HEK293T (cell line): ENCODE measurements at regions not wholly inside any gene's neighbourhood (a gene's known extent, or its start where the extent isn't known, plus 50 kb on each side); places are given as distances from the start of the nearest gene placed in this dataset.
"Not testable (repeated sequence)": the region's sequence is repeated elsewhere in the genome, so short reads cannot be mapped to it uniquely, and the experiment has no call there.

Source experiments
- CTCF ChIA-PET: fragments of 350-600 bp; formaldehyde crosslinking; extraction: SDS; loops from one replicate; lab custom pipeline; 2021; ENCODE audit warnings: antibody characterized with exemption, inconsistent platforms; lab: Yijun Ruan, JAX
- POLR2A ChIA-PET: fragments of 350-600 bp; formaldehyde crosslinking; extraction: SDS; loops from one replicate; lab custom pipeline; 2020; ENCODE audit warnings: antibody characterized with exemption, inconsistent platforms; lab: Yijun Ruan, JAX
- DNase-seq: peaks from one replicate; pipeline ENCODE4 v3.0.0; 2012; ENCODE audit warnings: mixed read lengths; ENCODE audit errors: extremely low spot score
- ARNT ChIP-seq: fragments of 450-650 bp; IDR thresholded peaks from 2 replicates; pipeline ENCODE4 v1.6.1; 2017; ENCODE audit warnings: mild to moderate bottlenecking
- BHLHE40 ChIP-seq: fragments of 450-650 bp; IDR thresholded peaks from 2 replicates; pipeline ENCODE4 v1.6.1; 2016; ENCODE audit warnings: mild to moderate bottlenecking, moderate library complexity, borderline replicate concordance
- CTBP1 ChIP-seq: fragments of 450-650 bp; IDR thresholded peaks from 2 replicates; pipeline ENCODE4 v1.6.1; 2016; ENCODE audit warnings: borderline replicate concordance
- ELF4 ChIP-seq: fragments of 450-650 bp; IDR thresholded peaks from 2 replicates; pipeline ENCODE4 v1.6.1; 2017; ENCODE audit warnings: antibody characterized with exemption
- FOXA1 ChIP-seq: fragments of 450-650 bp; IDR thresholded peaks from 2 replicates; pipeline ENCODE4 v1.6.1; 2016; ENCODE audit warnings: mild to moderate bottlenecking
- FOXK2 ChIP-seq: fragments of 450-650 bp; IDR thresholded peaks from 2 replicates; pipeline ENCODE4 v1.6.1; 2016; ENCODE audit warnings: mild to moderate bottlenecking
- FOXM1 ChIP-seq: fragments of 450-650 bp; IDR thresholded peaks from 2 replicates; pipeline ENCODE4 v1.6.1; 2017; ENCODE audit warnings: mild to moderate bottlenecking, borderline replicate concordance
- HDGF ChIP-seq: fragments of 450-650 bp; IDR thresholded peaks from 2 replicates; pipeline ENCODE4 v1.6.1; 2017; ENCODE audit warnings: antibody characterized with exemption, borderline replicate concordance
- L3MBTL2 ChIP-seq: fragments of 450-650 bp; conservative IDR thresholded peaks from 2 replicates; pipeline ENCODE4 v1.6.1; 2016; ENCODE audit warnings: mild to moderate bottlenecking
- LEF1 ChIP-seq: fragments of 450-650 bp; IDR thresholded peaks from 2 replicates; pipeline ENCODE4 v1.6.1; 2017; ENCODE audit warnings: mild to moderate bottlenecking, borderline replicate concordance
- NFRKB ChIP-seq: fragments of 450-650 bp; IDR thresholded peaks from 2 replicates; pipeline ENCODE4 v1.6.1; 2016; ENCODE audit warnings: mild to moderate bottlenecking, moderate library complexity
- SP1 ChIP-seq: fragments of 450-650 bp; IDR thresholded peaks from 2 replicates; pipeline ENCODE4 v1.6.1; 2017
- SUZ12 ChIP-seq: fragments of 450-650 bp; IDR thresholded peaks from 2 replicates; pipeline ENCODE4 v1.6.1; 2016; ENCODE audit warnings: mild to moderate bottlenecking
- TARDBP ChIP-seq: fragments of 450-650 bp; IDR thresholded peaks from 2 replicates; pipeline ENCODE4 v1.6.1; 2016
- ZNF384 ChIP-seq: fragments of 450-650 bp; IDR thresholded peaks from 2 replicates; pipeline ENCODE4 v1.6.1; 2016
- TF ChIP-seq, protein P1 (sequence below): fragments of 450-650 bp; IDR thresholded peaks from 2 replicates; pipeline ENCODE4 v1.6.1; 2016

- CTCF ChIA-PET, result no interaction called here
- TF ChIP-seq SUZ12 (no peak), ELF4 (no peak), CTBP1 (no peak), FOXA1 (no peak), TARDBP (no peak), FOXK2 (no peak), HDGF (no peak), FOXM1 (no peak), ARNT (no peak), NFRKB (no peak), BHLHE40 (no peak), ZNF384 (no peak), L3MBTL2 (no peak), SP1 (no peak), LEF1 (no peak)
- TF ChIP-seq, protein P1, sequence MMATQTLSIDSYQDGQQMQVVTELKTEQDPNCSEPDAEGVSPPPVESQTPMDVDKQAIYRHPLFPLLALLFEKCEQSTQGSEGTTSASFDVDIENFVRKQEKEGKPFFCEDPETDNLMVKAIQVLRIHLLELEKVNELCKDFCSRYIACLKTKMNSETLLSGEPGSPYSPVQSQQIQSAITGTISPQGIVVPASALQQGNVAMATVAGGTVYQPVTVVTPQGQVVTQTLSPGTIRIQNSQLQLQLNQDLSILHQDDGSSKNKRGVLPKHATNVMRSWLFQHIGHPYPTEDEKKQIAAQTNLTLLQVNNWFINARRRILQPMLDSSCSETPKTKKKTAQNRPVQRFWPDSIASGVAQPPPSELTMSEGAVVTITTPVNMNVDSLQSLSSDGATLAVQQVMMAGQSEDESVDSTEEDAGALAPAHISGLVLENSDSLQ, result no peak
These were observed 167.3 kb downstream of the ACTRT1 start for GRCh38 chrX:127884921-127885320.

DNA sequence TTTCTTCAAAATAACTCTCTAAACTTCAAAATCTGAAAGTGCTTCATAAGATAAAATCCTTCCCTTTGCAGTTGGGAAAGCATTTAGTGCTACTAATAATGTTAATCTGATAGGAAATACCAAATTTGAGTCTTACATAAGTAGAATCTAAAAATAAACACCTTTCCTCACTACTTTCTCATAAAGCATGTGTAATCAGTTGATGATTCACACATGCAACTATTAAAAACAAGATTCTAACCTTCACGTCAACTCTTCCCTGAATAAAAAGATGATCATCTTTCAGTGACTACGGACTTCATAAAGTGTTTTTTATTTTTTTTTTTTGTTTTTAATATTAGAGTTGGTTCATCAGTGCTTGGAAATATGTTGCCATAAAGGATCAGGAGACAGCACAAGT is 172.6 kb downstream of the ACTRT1 start:
- DNase-seq, result no peak
- CTCF ChIA-PET, result no interaction called here
- TF ChIP-seq ELF4 (no peak), SUZ12 (no peak), BHLHE40 (no peak), LEF1 (no peak), FOXK2 (no peak), ARNT (no peak), NFRKB (no peak), ZNF384 (no peak), L3MBTL2 (no peak), SP1 (no peak), HDGF (no peak), FOXA1 (no peak), TARDBP (no peak), FOXM1 (no peak), CTBP1 (no peak)
- TF ChIP-seq, protein P1, result no peak
- POLR2A ChIA-PET, result no interaction called here

More at GRCh38 chrX:127884921-127885320, 167.3 kb downstream of the ACTRT1 start:
- no peak for DNase-seq
- POLR2A ChIA-PET, result no interaction called here

- TF ChIP-seq ZNF384, result no peak
- no peak for TF ChIP-seq CTBP1
- TF ChIP-seq HDGF, result no peak
- TF ChIP-seq FOXA1, result no peak
- no peak for TF ChIP-seq SP1
- TF ChIP-seq L3MBTL2, result no peak
- TF ChIP-seq FOXK2, result no peak
- no peak for TF ChIP-seq LEF1
- no peak for TF ChIP-seq ELF4
- no peak for TF ChIP-seq TARDBP
- TF ChIP-seq FOXM1, result no peak
- no peak for TF ChIP-seq ARNT
- no peak for TF ChIP-seq NFRKB
- no peak for TF ChIP-seq BHLHE40
- TF ChIP-seq, protein P1, result no peak
- ChIA-PET CTCF (no interaction called here), POLR2A (no interaction called here)
- no peak for DNase-seq
These were observed 174.9 kb downstream of the ACTRT1 start for GRCh38 chrX:127877318-127877717.

DNA sequence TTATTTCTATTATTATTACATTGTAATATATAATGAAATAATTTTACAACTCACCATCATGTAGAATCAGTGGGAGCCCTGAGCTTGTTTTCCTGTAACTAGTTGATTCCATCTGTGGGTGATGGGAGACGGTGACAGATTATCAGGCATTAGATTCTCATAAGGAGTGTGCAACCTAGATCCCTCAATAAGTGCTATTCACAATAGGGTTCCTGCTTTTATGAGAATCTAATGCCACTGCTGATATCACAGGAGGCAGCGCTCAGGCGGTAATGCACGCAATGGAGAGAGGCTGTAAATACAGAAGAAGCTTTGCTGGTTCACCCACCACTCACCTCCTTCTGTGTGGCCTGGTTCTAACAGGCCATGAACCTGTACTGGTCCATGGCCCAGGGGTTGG is 178.6 kb downstream of the ACTRT1 start:
- ChIA-PET CTCF (no interaction called here), POLR2A (no interaction called here)
- no peak for TF ChIP-seq SP1
- TF ChIP-seq CTBP1, result peak; percentile 83; the same call in 1 of the 2 replicates
- TF ChIP-seq, protein P1, result peak; percentile 75
- TF ChIP-seq BHLHE40, result no peak
- no peak for TF ChIP-seq SUZ12
- no peak for TF ChIP-seq ELF4
- no peak for TF ChIP-seq FOXK2
- TF ChIP-seq L3MBTL2, result no peak
- no peak for TF ChIP-seq LEF1
- TF ChIP-seq TARDBP, result no peak
- no peak for TF ChIP-seq ZNF384
- TF ChIP-seq FOXA1, result no peak
- TF ChIP-seq NFRKB, result no peak
- no peak for TF ChIP-seq FOXM1
- no peak for TF ChIP-seq HDGF
- peak; percentile 99 for TF ChIP-seq ARNT
- no peak for DNase-seq

DNA sequence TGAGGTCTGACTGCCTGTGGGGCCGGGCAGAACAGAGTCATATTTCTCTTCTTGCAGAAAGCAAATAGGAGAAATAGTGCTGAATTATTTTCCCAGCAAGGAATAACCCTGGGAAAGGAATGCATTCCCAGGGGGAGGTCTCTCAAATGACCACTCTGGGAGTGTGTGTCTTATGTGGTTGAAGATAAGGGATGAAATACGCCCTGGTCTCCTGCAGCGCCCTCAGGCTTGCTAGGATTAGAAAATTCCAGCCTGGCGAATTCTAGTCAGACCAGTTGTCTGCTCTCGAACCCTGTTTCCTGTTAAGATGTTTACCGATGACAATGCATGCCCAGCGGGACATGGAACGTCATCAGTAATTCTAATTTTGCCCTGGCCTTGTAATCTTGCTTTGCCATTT is 185.3 kb downstream of the ACTRT1 start:
- DNase-seq, CTCF ChIA-PET, POLR2A ChIA-PET: not testable (repeated sequence)
- TF ChIP-seq CTBP1 (peak; percentile 97), ARNT (peak; percentile 64; the same call in 1 of the 2 replicates)
- TF ChIP-seq, protein P1, result peak; percentile 69
